ENCODE measurements at regions not wholly inside any gene's neighbourhood (a gene's known extent, or its start where the extent isn't known, plus 50 kb on each side); places are given as distances from the start of the nearest gene placed in this dataset.

DNA sequence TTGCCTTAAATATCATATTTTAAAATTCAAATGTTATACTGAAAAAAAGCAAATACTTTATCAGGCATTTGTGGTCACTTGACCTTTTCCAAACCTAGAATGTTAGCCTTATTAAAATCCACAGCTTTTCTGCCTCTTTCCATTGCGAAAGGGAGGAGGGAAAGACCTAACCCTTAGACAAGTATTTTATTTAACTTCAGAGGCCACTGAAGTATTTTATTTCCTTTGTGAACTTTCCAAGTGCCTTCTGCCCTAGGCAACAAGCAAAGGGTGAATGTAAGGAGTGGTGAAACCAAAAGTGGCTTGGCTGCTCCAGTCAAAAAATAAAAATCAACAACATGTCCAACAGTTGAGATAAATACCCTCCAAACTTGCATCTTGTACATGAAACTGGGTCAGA, 376.1 kb downstream of the EFNA5 start:
- TF ChIP-seq MAX (IDR thresholded peaks at IDR 0.05; ENCODE audit: insufficient read depth, insufficient read length) (no peak), CTCF (IDR thresholded peaks at IDR 0.05; ENCODE audit: extremely low read depth in 1 of 2, insufficient read depth in 1 of 2, low read depth in 1 of 2, low read length in 2 of 2) (no peak), POLR2A (IDR thresholded peaks at IDR 0.05; ENCODE audit: low read depth, low read length) (no peak), POLR2AphosphoS5 (IDR thresholded peaks at IDR 0.05; ENCODE audit: insufficient read depth, low read depth, low read length) (no peak), EZH2 (IDR thresholded peaks at IDR 0.05; ENCODE audit: borderline replicate concordance, low read depth, low read length, severe bottlenecking) (no peak), MYC (IDR thresholded peaks at IDR 0.05; ENCODE audit: low read depth, low read length) (no peak), FOS (IDR thresholded peaks at IDR 0.05; ENCODE audit: borderline replicate concordance, insufficient read depth, low read length) (no peak), GATA2 (IDR thresholded peaks at IDR 0.05; ENCODE audit: insufficient read depth, insufficient read length, low read depth, low read length) (no peak)

All from endothelial cell of umbilical vein (primary cell).